Smooth muscle cell (in vitro differentiated cells): ENCODE measurements at regions not wholly inside any gene's neighbourhood (a gene's known extent, or its start where the extent isn't known, plus 50 kb on each side); places are given as distances from the start of the nearest gene placed in this dataset.

Source experiments
- DNase-seq: peaks from one replicate; lab custom pipeline; 2025; ENCODE audit not compliant: unreplicated experiment; lab: John Stamatoyannopoulos, UW
- H2AFZ ChIP-seq: fragments of 200-600 bp; sonication (generic); 2 replicates; pipeline ENCODE4 v1.6.0; 2016; ENCODE audit warnings: antibody characterized with exemption, low read depth, mild to moderate bottlenecking
- H3F3A ChIP-seq: fragments of 200-600 bp; sonication (generic); 2 replicates; pipeline ENCODE4 v1.6.0; 2017; ENCODE audit warnings: antibody characterized with exemption, low read depth
- H3K27ac ChIP-seq: fragments of 200-600 bp; sonication (generic); 2 replicates; pipeline ENCODE4 v1.5.1; 2016; ENCODE audit warnings: low read depth, mild to moderate bottlenecking
- H3K27me3 ChIP-seq: fragments of 200-600 bp; sonication (generic); 2 replicates; pipeline ENCODE4 v1.6.1; 2016; ENCODE audit warnings: low read depth, mild to moderate bottlenecking
- H3K36me3 ChIP-seq: fragments of 200-600 bp; sonication (generic); 2 replicates; pipeline ENCODE4 v1.5.1; 2016; ENCODE audit warnings: low read depth
- H3K4me1 ChIP-seq: fragments of 200-600 bp; sonication (generic); 2 replicates; pipeline ENCODE4 v1.5.1; 2016; ENCODE audit warnings: low read depth
- H3K4me2 ChIP-seq: fragments of 200-600 bp; sonication (generic); 2 replicates; pipeline ENCODE4 v1.6.0; 2016; ENCODE audit warnings: mild to moderate bottlenecking
- H3K4me3 ChIP-seq: fragments of 200-600 bp; sonication (generic); 2 replicates; pipeline ENCODE4 v1.5.1; 2016; ENCODE audit warnings: mild to moderate bottlenecking
- H3K79me2 ChIP-seq: fragments of 200-600 bp; sonication (generic); 2 replicates; pipeline ENCODE4 v1.6.0; 2016; ENCODE audit warnings: low read depth, mild to moderate bottlenecking
- H3K9ac ChIP-seq: fragments of 200-600 bp; sonication (generic); 2 replicates; pipeline ENCODE4 v1.6.0; 2016; ENCODE audit warnings: low read depth
- H3K9me3 ChIP-seq: fragments of 200-600 bp; sonication (generic); replicated peaks from 2 replicates; pipeline ENCODE4 v1.5.1; 2016; ENCODE audit warnings: low read depth
- H4K20me1 ChIP-seq: fragments of 200-600 bp; sonication (generic); 2 replicates; pipeline ENCODE4 v1.6.0; 2016; ENCODE audit warnings: low read depth
- CTCF ChIP-seq: fragments of 200-600 bp; sonication (generic); IDR thresholded peaks from 2 replicates; pipeline ENCODE4 v1.5.1; 2017; ENCODE audit warnings: borderline replicate concordance, mild to moderate bottlenecking, antibody characterized with exemption; ENCODE audit not compliant: insufficient read depth, poor library complexity, severe bottlenecking
- WGBS: methylation state at CpG from one replicate; pipeline ENCODE4 v1.1.7; 2016; ENCODE audit warnings: low lambda C conversion rate; 5-methylcytosine and 5-hydroxymethylcytosine counted together

DNA sequence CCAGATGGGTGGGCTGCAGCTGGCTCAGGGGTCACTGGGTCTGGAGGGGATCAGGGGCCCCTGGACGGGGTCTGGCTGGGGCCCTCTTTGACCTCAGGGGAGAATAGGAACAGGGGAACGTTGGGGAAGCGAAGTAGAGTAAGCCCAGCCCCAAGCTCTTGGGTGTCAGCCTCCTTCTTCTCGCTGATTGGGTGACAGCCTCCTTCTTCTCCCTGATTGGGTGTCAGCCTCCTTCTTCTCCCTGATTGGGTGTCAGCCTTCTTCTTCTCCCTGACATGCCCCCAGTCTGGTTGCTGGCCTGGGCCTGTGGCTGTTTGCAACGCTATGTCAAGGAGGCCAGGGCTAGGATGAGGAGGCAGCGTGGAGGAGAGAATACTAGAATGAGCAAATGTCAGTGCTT, 76.7 kb upstream of the CASZ1 start:
- Histone ChIP-seq H2AFZ (no peak overlapping the region), H3F3A (no peaks in the 10 kb centered on the region), H3K79me2 (no peaks in the 10 kb centered on the region), H3K4me2 (no peak overlapping the region), H3K4me1 (no peaks in the 10 kb centered on the region), H3K4me3 (no peak overlapping the region), H3K9me3 (no peaks in the 10 kb centered on the region), H3K9ac (no peak overlapping the region), H3K36me3 (no peaks in the 10 kb centered on the region), H3K27ac (no peak overlapping the region), H3K27me3 (no peaks in the 10 kb centered on the region), H4K20me1 (no peaks in the 10 kb centered on the region)
- no peak for DNase-seq
- no peak for TF ChIP-seq CTCF
- 76% methylated on average over 6 of the region's 6 CpGs for WGBS

DNA sequence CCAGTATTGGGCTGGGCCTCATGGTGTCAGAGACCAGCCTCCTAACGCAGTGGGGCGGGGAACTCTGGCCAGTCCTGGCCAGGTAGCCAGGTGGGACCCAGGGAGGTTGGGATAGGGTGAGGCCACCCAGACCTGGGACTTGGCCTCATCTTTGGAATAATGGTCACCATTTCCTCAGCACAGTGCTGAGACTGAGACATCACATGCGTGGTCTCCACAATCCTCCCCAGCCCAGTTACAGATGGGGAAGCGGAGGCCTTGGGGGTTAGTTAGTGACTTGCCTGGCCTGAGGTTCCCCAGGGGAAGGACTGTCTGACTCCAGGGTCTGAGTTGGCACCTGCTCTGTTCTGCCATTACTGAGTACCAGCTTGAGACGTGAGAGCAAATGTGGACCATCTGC, 77.9 kb upstream of the CASZ1 start:
- no peaks in the 10 kb centered on the region for H3K36me3 ChIP-seq
- no peaks in the 10 kb centered on the region for H3K4me1 ChIP-seq
- no peaks in the 10 kb centered on the region for H4K20me1 ChIP-seq
- H3K79me2 ChIP-seq: no peaks in the 10 kb centered on the region
- no peak for DNase-seq
- no peak overlapping the region for H3K9ac ChIP-seq
- H3K27me3 ChIP-seq: no peaks in the 10 kb centered on the region
- H3K4me3 ChIP-seq: no peak overlapping the region
- H3F3A ChIP-seq: no peaks in the 10 kb centered on the region
- H3K9me3 ChIP-seq: no peaks in the 10 kb centered on the region
- no peak overlapping the region for H2AFZ ChIP-seq
- H3K27ac ChIP-seq: no peak overlapping the region
- H3K4me2 ChIP-seq: no peak overlapping the region
- WGBS: 94% methylated on average over 5 of the region's 5 CpGs
- no peak for TF ChIP-seq CTCF

- DNase-seq: no peak
- H4K20me1 ChIP-seq: no peaks in the 10 kb centered on the region
- H3K4me2 ChIP-seq: no peak overlapping the region
- no peak overlapping the region for H2AFZ ChIP-seq
- H3K36me3 ChIP-seq: no peaks in the 10 kb centered on the region
- WGBS: 87% methylated on average over 9 of the region's 9 CpGs
- H3K79me2 ChIP-seq: no peaks in the 10 kb centered on the region
- H3K27me3 ChIP-seq: no peaks in the 10 kb centered on the region
- no peak overlapping the region for H3K4me3 ChIP-seq
- H3K4me1 ChIP-seq: no peaks in the 10 kb centered on the region
- no peak overlapping the region for H3K9ac ChIP-seq
- no peaks in the 10 kb centered on the region for H3K9me3 ChIP-seq
- H3F3A ChIP-seq: no peaks in the 10 kb centered on the region
- TF ChIP-seq CTCF: no peak
- H3K27ac ChIP-seq: no peak overlapping the region
Observed at GRCh38 chr1:10877894-10878293, 81.4 kb upstream of the CASZ1 start.

- H3K4me2 ChIP-seq: no peak overlapping the region
- H3K9ac ChIP-seq: no peak overlapping the region
- DNase-seq: no peak
- no peaks in the 10 kb centered on the region for H3K79me2 ChIP-seq
- H3K4me3 ChIP-seq: no peak overlapping the region
- H3K27ac ChIP-seq: no peak overlapping the region
- no peaks in the 10 kb centered on the region for H4K20me1 ChIP-seq
- H3K27me3 ChIP-seq: no peaks in the 10 kb centered on the region
- 88% methylated on average over 7 of the region's 7 CpGs for WGBS
- no peak overlapping the region for H2AFZ ChIP-seq
- no peaks in the 10 kb centered on the region for H3K4me1 ChIP-seq
- no peaks in the 10 kb centered on the region for H3F3A ChIP-seq
- H3K9me3 ChIP-seq: no peaks in the 10 kb centered on the region
- no peak for TF ChIP-seq CTCF
- no peaks in the 10 kb centered on the region for H3K36me3 ChIP-seq
Observed at GRCh38 chr1:10878469-10878868, 82.0 kb upstream of the CASZ1 start.
